NCI-H2171 treated with DMSO at 0.1 percent for 48 hours (cell line): ENCODE measurements at regions not wholly inside any gene's neighbourhood (a gene's known extent, or its start where the extent isn't known, plus 50 kb on each side); places are given as distances from the start of the nearest gene placed in this dataset.

Experiments
- DNase-seq: peaks from one replicate; lab custom pipeline; 2025; lab: John Stamatoyannopoulos, UW

GRCh38 chr14:53214384-53214783 lies 61.3 kb upstream of the DDHD1 start:
- no peak for DNase-seq

- DNase-seq: no peak
Observed at GRCh38 chr14:53213761-53214160, 60.6 kb upstream of the DDHD1 start.

- no peak for DNase-seq
Observed at GRCh38 chr14:53209370-53209769, 56.2 kb upstream of the DDHD1 start.
